ENCODE measurements at regions not wholly inside any gene's neighbourhood (a gene's known extent, or its start where the extent isn't known, plus 50 kb on each side); places are given as distances from the start of the nearest gene placed in this dataset.
"Not testable (repeated sequence)": the region's sequence is repeated elsewhere in the genome, so short reads cannot be mapped to it uniquely, and the experiment has no call there.

GRCh38 chr2:17460371-17461086 lies 57.7 kb downstream of the RAD51AP2 start:
- ATAC-seq (ENCODE audit: poor library complexity) = no peak
- intact Hi-C loops (cut with DNase I) = no loop called here
- DNase-seq = no peak

GRCh38 chr2:17455343-17455742 lies 62.9 kb downstream of the RAD51AP2 start:
- DNase-seq = no peak
- intact Hi-C loops (cut with DNase I) = no loop called here
- ATAC-seq (ENCODE audit: poor library complexity) = no peak

- DNase-seq; ATAC-seq (ENCODE audit: poor library complexity); intact Hi-C loops (cut with DNase I): not testable (repeated sequence)
These were observed 72.0 kb downstream of the RAD51AP2 start for GRCh38 chr2:17446191-17446590.

GRCh38 chr2:17445744-17446143 lies 72.5 kb downstream of the RAD51AP2 start:
- no peak for ATAC-seq (ENCODE audit: poor library complexity)

GRCh38 chr2:17442334-17442733 lies 75.9 kb downstream of the RAD51AP2 start:
- DNase-seq (no peak), ATAC-seq (ENCODE audit: poor library complexity) (no peak)
- intact Hi-C loops (cut with DNase I) = no loop called here

More at GRCh38 chr2:17445744-17446143, 72.5 kb downstream of the RAD51AP2 start:
- intact Hi-C loops (cut with DNase I) = no loop called here
- DNase-seq = no peak

GRCh38 chr2:17441790-17442189 lies 76.5 kb downstream of the RAD51AP2 start:
- intact Hi-C loops (cut with DNase I) = no loop called here
- DNase-seq (no peak), ATAC-seq (ENCODE audit: poor library complexity) (no peak)

- intact Hi-C loops (cut with DNase I) = no loop called here
- no peak for ATAC-seq (ENCODE audit: poor library complexity)
- DNase-seq = no peak
These were observed 77.0 kb downstream of the RAD51AP2 start for GRCh38 chr2:17441055-17441771.

GRCh38 chr2:17430326-17430725 lies 87.9 kb downstream of the RAD51AP2 start:
- DNase-seq (no peak), ATAC-seq (ENCODE audit: poor library complexity) (no peak)
- intact Hi-C loops (cut with DNase I) = no loop called here

GRCh38 chr2:17429130-17429529 lies 89.1 kb downstream of the RAD51AP2 start:
- DNase-seq (no peak), ATAC-seq (ENCODE audit: poor library complexity) (no peak)
- intact Hi-C loops (cut with DNase I) = no loop called here

- DNase-seq = no peak
- intact Hi-C loops (cut with DNase I) = no loop called here
- no peak for ATAC-seq (ENCODE audit: poor library complexity)
These were observed 90.8 kb downstream of the RAD51AP2 start for GRCh38 chr2:17427401-17427800.

GRCh38 chr2:17426743-17427142 lies 91.5 kb downstream of the RAD51AP2 start:
- DNase-seq (no peak), ATAC-seq (ENCODE audit: poor library complexity) (no peak)
- intact Hi-C loops (cut with DNase I) = no loop called here

- ATAC-seq (ENCODE audit: poor library complexity) = no peak
These were observed 96.2 kb downstream of the RAD51AP2 start for GRCh38 chr2:17422061-17422460.

GRCh38 chr2:17416884-17417391 lies 101.3 kb downstream of the RAD51AP2 start:
- ATAC-seq (ENCODE audit: poor library complexity) (no peak), DNase-seq (no peak)
- intact Hi-C loops (cut with DNase I) = no loop called here

More at GRCh38 chr2:17422061-17422460, 96.2 kb downstream of the RAD51AP2 start:
- intact Hi-C loops (cut with DNase I) = no loop called here
- no peak for DNase-seq

GRCh38 chr2:17413036-17413435 lies 105.2 kb downstream of the RAD51AP2 start:
- no peak for ATAC-seq (ENCODE audit: poor library complexity)
- intact Hi-C loops (cut with DNase I) = no loop called here
- no peak for DNase-seq

GRCh38 chr2:17401096-17401495 lies 117.1 kb downstream of the RAD51AP2 start:
- no peak for ATAC-seq (ENCODE audit: poor library complexity)
- intact Hi-C loops (cut with DNase I) = no loop called here
- DNase-seq = no peak

GRCh38 chr2:17398770-17399169 lies 119.5 kb downstream of the RAD51AP2 start:
- DNase-seq (no peak), ATAC-seq (ENCODE audit: poor library complexity) (no peak)
- intact Hi-C loops (cut with DNase I) = no loop called here

- DNase-seq (no peak), ATAC-seq (ENCODE audit: poor library complexity) (no peak)
- intact Hi-C loops (cut with DNase I) = no loop called here
These were observed 129.4 kb downstream of the RAD51AP2 start for GRCh38 chr2:17388798-17389197.

- intact Hi-C loops (cut with DNase I) = no loop called here
- ATAC-seq (ENCODE audit: poor library complexity) = no peak
These were observed 130.6 kb downstream of the RAD51AP2 start for GRCh38 chr2:17387591-17387990.

GRCh38 chr2:17386771-17387170 lies 131.5 kb downstream of the RAD51AP2 start:
- DNase-seq (no peak), ATAC-seq (ENCODE audit: poor library complexity) (no peak)

More at GRCh38 chr2:17387591-17387990, 130.6 kb downstream of the RAD51AP2 start:
- no peak for DNase-seq

GRCh38 chr2:17380003-17380402 lies 138.2 kb downstream of the RAD51AP2 start:
- DNase-seq = no peak
- ATAC-seq (ENCODE audit: poor library complexity) = no peak
- intact Hi-C loops (cut with DNase I) = no loop called here

More at GRCh38 chr2:17386771-17387170, 131.5 kb downstream of the RAD51AP2 start:
- intact Hi-C loops (cut with DNase I) = no loop called here
